Neural cell (in vitro differentiated cells): ENCODE measurements at regions not wholly inside any gene's neighbourhood (a gene's known extent, or its start where the extent isn't known, plus 50 kb on each side); places are given as distances from the start of the nearest gene placed in this dataset.

ENCODE experiments used
- H2AFZ ChIP-seq: fragments of 200-600, 300-800 bp; sonication (generic), shearing (Covaris generic); 2 replicates; pipeline ENCODE4 v1.6.0; 2014; ENCODE audit warnings: low read depth, mild to moderate bottlenecking, antibody characterized with exemption, low read length, moderate library complexity
- H3F3A ChIP-seq: fragments of 200-600 bp; shearing (Covaris generic); 2 replicates; pipeline ENCODE4 v1.6.1; 2016; ENCODE audit warnings: mild to moderate bottlenecking, moderate library complexity, mixed read lengths, antibody characterized with exemption, low read length; ENCODE audit not compliant: insufficient read depth, poor library complexity, severe bottlenecking
- H3K27ac ChIP-seq: fragments of 200-600, 300-800 bp; sonication (generic), shearing (Covaris generic); 2 replicates; pipeline ENCODE4 v1.5.1; 2014; ENCODE audit warnings: mild to moderate bottlenecking, low read length, moderate library complexity
- H3K27me3 ChIP-seq: fragments of 300-800, 200-600 bp; sonication (generic), shearing (Covaris generic); 2 replicates; pipeline ENCODE4 v1.6.0; 2014; ENCODE audit warnings: mild to moderate bottlenecking, low read depth, low read length, moderate library complexity; ENCODE audit not compliant: insufficient read depth
- H3K36me3 ChIP-seq: fragments of 300-800, 200-600 bp; sonication (generic), shearing (Covaris generic); 2 replicates; pipeline ENCODE4 v1.5.1; 2014; ENCODE audit warnings: mild to moderate bottlenecking, antibody characterized with exemption, low read length, moderate library complexity; ENCODE audit not compliant: insufficient read depth
- H3K4me2 ChIP-seq: fragments of 300-800, 200-600 bp; sonication (generic), shearing (Covaris generic); 2 replicates; pipeline ENCODE4 v1.6.0; 2014; ENCODE audit warnings: mild to moderate bottlenecking, low read length
- H3K4me3 ChIP-seq: fragments of 300-800, 200-600 bp; sonication (generic), shearing (Covaris generic); 2 replicates; pipeline ENCODE4 v1.5.1; 2014; ENCODE audit warnings: mild to moderate bottlenecking, low read length, moderate library complexity
- H3K79me2 ChIP-seq: fragments of 200-600 bp; shearing (Covaris generic); replicated peaks from 2 replicates; pipeline ENCODE4 v1.6.0; 2014; ENCODE audit warnings: mild to moderate bottlenecking, low read length, moderate library complexity; ENCODE audit not compliant: insufficient read depth
- H3K9ac ChIP-seq: fragments of 300-800, 200-600 bp; sonication (generic), shearing (Covaris generic); 2 replicates; pipeline ENCODE4 v1.6.1; 2016; ENCODE audit warnings: mild to moderate bottlenecking, low read length, mixed read lengths
- H3K9me2 ChIP-seq: fragments of 200-600 bp; shearing (Covaris generic); 2 replicates; pipeline ENCODE4 v1.6.1; 2016; ENCODE audit warnings: mild to moderate bottlenecking, low read length, mixed read lengths; ENCODE audit not compliant: insufficient read depth
- H3K9me3 ChIP-seq: fragments of 200-600, 300-800 bp; sonication (generic), shearing (Covaris generic); 2 replicates; pipeline ENCODE4 v1.6.1; 2016; ENCODE audit warnings: mild to moderate bottlenecking, mixed run types, low read length, moderate library complexity, mixed read lengths
- H4K20me1 ChIP-seq: fragments of 200-600 bp; shearing (Covaris generic); 2 replicates; pipeline ENCODE4 v1.6.1; 2016; ENCODE audit warnings: mild to moderate bottlenecking, mixed run types; ENCODE audit not compliant: insufficient read depth
- CTCF ChIP-seq: fragments of 450-650 bp; IDR thresholded peaks from 2 replicates; pipeline ENCODE4 v1.5.1; 2014; ENCODE audit warnings: antibody characterized with exemption, mild to moderate bottlenecking, moderate library complexity; ENCODE audit not compliant: poor library complexity, severe bottlenecking
- EP300 ChIP-seq: fragments of 450-650 bp; conservative IDR thresholded peaks from 2 replicates; pipeline ENCODE4 v1.6.1; 2014; ENCODE audit warnings: antibody characterized with exemption, mild to moderate bottlenecking, moderate library complexity; ENCODE audit not compliant: poor library complexity, severe bottlenecking
- EZH2 ChIP-seq: fragments of 200-600, 300-800 bp; shearing (Covaris generic), sonication (generic); IDR thresholded peaks from 2 replicates; pipeline ENCODE4 v1.6.1; 2014; ENCODE audit warnings: antibody characterized with exemption, low read length, borderline replicate concordance, mild to moderate bottlenecking; ENCODE audit not compliant: insufficient read depth, poor library complexity, severe bottlenecking
- MXI1 ChIP-seq: fragments of 450-650 bp; conservative IDR thresholded peaks from 2 replicates; pipeline ENCODE4 v1.6.1; 2014; ENCODE audit warnings: antibody characterized with exemption, mild to moderate bottlenecking; ENCODE audit not compliant: poor library complexity, severe bottlenecking
- POLR2AphosphoS5 ChIP-seq: IDR thresholded peaks from 2 replicates; pipeline ENCODE4 v1.6.1; 2012
- RAD21 ChIP-seq: fragments of 450-650 bp; conservative IDR thresholded peaks from 2 replicates; pipeline ENCODE4 v1.6.1; 2014; ENCODE audit warnings: antibody characterized with exemption, mild to moderate bottlenecking, moderate library complexity
- SMC3 ChIP-seq: fragments of 450-650 bp; conservative IDR thresholded peaks from 2 replicates; pipeline ENCODE4 v1.6.1; 2014; ENCODE audit warnings: antibody characterized with exemption, mild to moderate bottlenecking, moderate library complexity; ENCODE audit not compliant: poor library complexity
- TAF1 ChIP-seq: IDR thresholded peaks from 2 replicates; pipeline ENCODE4 v1.6.1; 2012; ENCODE audit warnings: low read depth
- TF ChIP-seq, protein P1 (sequence below): IDR thresholded peaks from 2 replicates; pipeline ENCODE4 v1.6.1; 2012; ENCODE audit warnings: borderline replicate concordance

GRCh38 chr7:66539264-66539623, 89.4 kb upstream of the KCTD7 start:
- TF ChIP-seq SMC3 (no peak), RAD21 (no peak), MXI1 (no peak), EP300 (no peak), EZH2 (no peak), TAF1 (no peak), POLR2AphosphoS5 (no peak), CTCF (no peak)
- TF ChIP-seq, protein P1, sequence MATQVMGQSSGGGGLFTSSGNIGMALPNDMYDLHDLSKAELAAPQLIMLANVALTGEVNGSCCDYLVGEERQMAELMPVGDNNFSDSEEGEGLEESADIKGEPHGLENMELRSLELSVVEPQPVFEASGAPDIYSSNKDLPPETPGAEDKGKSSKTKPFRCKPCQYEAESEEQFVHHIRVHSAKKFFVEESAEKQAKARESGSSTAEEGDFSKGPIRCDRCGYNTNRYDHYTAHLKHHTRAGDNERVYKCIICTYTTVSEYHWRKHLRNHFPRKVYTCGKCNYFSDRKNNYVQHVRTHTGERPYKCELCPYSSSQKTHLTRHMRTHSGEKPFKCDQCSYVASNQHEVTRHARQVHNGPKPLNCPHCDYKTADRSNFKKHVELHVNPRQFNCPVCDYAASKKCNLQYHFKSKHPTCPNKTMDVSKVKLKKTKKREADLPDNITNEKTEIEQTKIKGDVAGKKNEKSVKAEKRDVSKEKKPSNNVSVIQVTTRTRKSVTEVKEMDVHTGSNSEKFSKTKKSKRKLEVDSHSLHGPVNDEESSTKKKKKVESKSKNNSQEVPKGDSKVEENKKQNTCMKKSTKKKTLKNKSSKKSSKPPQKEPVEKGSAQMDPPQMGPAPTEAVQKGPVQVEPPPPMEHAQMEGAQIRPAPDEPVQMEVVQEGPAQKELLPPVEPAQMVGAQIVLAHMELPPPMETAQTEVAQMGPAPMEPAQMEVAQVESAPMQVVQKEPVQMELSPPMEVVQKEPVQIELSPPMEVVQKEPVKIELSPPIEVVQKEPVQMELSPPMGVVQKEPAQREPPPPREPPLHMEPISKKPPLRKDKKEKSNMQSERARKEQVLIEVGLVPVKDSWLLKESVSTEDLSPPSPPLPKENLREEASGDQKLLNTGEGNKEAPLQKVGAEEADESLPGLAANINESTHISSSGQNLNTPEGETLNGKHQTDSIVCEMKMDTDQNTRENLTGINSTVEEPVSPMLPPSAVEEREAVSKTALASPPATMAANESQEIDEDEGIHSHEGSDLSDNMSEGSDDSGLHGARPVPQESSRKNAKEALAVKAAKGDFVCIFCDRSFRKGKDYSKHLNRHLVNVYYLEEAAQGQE = no peak
- H3F3A ChIP-seq = no peaks in the 10 kb centered on the region
- no peaks in the 10 kb centered on the region for H3K9me3 ChIP-seq
- no peaks in the 10 kb centered on the region for H4K20me1 ChIP-seq
- no peak overlapping the region for H3K9ac ChIP-seq
- H3K79me2 ChIP-seq = no peaks in the 10 kb centered on the region
- no peak overlapping the region for H3K4me2 ChIP-seq
- H3K36me3 ChIP-seq = no peaks in the 10 kb centered on the region
- no peak overlapping the region for H3K27ac ChIP-seq
- H3K27me3 ChIP-seq = no peaks in the 10 kb centered on the region
- H2AFZ ChIP-seq = no peak overlapping the region
- H3K4me3 ChIP-seq = no peak overlapping the region
- H3K9me2 ChIP-seq = no peaks in the 10 kb centered on the region

DNA sequence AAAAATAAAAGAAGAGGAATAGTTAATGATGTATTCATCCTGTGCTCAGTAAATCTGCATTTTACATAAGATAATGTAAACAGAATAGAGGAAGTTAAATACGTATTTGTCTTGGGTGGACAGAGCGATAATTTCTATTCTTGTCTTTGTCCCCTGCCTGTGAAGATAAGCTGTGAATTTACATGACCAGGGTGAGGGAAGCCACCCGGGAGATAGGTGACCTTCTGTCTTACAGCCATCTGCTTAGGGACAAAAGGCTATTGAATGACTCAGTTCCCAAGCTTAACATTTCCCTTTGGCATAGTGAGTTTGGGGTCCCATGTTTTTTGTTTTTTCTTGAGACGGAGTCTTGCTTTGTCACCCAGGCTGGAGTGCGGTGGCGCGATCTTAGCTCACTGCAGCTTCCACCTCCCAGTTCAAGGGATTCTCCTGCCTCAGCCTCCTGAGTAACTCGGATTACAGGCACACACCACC, 88.7 kb upstream of the KCTD7 start:
- Histone ChIP-seq H4K20me1 (no peaks in the 10 kb centered on the region), H3K9me3 (no peaks in the 10 kb centered on the region), H3K9me2 (no peaks in the 10 kb centered on the region), H3K4me3 (no peak overlapping the region), H3K9ac (no peak overlapping the region), H3K36me3 (no peaks in the 10 kb centered on the region), H3K4me2 (no peak overlapping the region), H3K27me3 (no peaks in the 10 kb centered on the region), H3K27ac (no peak overlapping the region), H2AFZ (no peak overlapping the region), H3F3A (no peaks in the 10 kb centered on the region), H3K79me2 (no peaks in the 10 kb centered on the region)
- TF ChIP-seq, protein P1 = no peak
- no peak for TF ChIP-seq TAF1
- no peak for TF ChIP-seq CTCF
- no peak for TF ChIP-seq RAD21
- no peak for TF ChIP-seq EZH2
- no peak for TF ChIP-seq MXI1
- TF ChIP-seq SMC3 = no peak
- no peak for TF ChIP-seq POLR2AphosphoS5
- TF ChIP-seq EP300 = no peak
